Ishikawa (cell line): ENCODE measurements at regions not wholly inside any gene's neighbourhood (a gene's known extent, or its start where the extent isn't known, plus 50 kb on each side); places are given as distances from the start of the nearest gene placed in this dataset.

Source experiments
- CEBPB ChIP-seq: IDR thresholded peaks from 2 replicates; pipeline ENCODE4 v1.6.1; 2012
- CREB1 ChIP-seq: IDR thresholded peaks from 2 replicates; pipeline ENCODE4 v1.6.1; 2012; ENCODE audit warnings: low read depth
- EP300 ChIP-seq: IDR thresholded peaks from 2 replicates; pipeline ENCODE4 v1.6.1; 2012; ENCODE audit warnings: borderline replicate concordance
- FOXM1 ChIP-seq: IDR thresholded peaks from 2 replicates; pipeline ENCODE4 v1.6.1; 2012; ENCODE audit warnings: low read depth, borderline replicate concordance
- MAX ChIP-seq: IDR thresholded peaks from 2 replicates; pipeline ENCODE4 v1.6.1; 2012
- NFIC ChIP-seq: IDR thresholded peaks from 2 replicates; pipeline ENCODE4 v1.6.1; 2012
- RAD21 ChIP-seq: IDR thresholded peaks from 2 replicates; pipeline ENCODE4 v1.6.1; 2012; ENCODE audit warnings: low read depth
- REST ChIP-seq: IDR thresholded peaks from 2 replicates; pipeline ENCODE4 v1.6.1; 2012; ENCODE audit warnings: low read depth, mild to moderate bottlenecking
- TAF1 ChIP-seq: IDR thresholded peaks from 2 replicates; pipeline ENCODE4 v1.6.1; 2012; ENCODE audit warnings: low read depth, mild to moderate bottlenecking
- TCF12 ChIP-seq: IDR thresholded peaks from 2 replicates; pipeline ENCODE4 v1.6.1; 2012; ENCODE audit warnings: low read depth
- TEAD4 ChIP-seq: IDR thresholded peaks from 2 replicates; pipeline ENCODE4 v1.6.1; 2012
- USF1 ChIP-seq: IDR thresholded peaks from 2 replicates; pipeline ENCODE4 v1.6.1; 2012
- YY1 ChIP-seq: IDR thresholded peaks from 2 replicates; pipeline ENCODE4 v1.6.1; 2012; ENCODE audit warnings: low read depth

- TF ChIP-seq FOXM1 (no peak), REST (no peak), EP300 (no peak), TEAD4 (no peak), CREB1 (no peak), YY1 (no peak), RAD21 (no peak), TCF12 (no peak), MAX (no peak), TAF1 (no peak), USF1 (no peak), CEBPB (no peak), NFIC (no peak)
These were observed 318.6 kb downstream of the HNRNPD start for GRCh38 chr4:82055156-82055555.
